ENCODE measurements at regions not wholly inside any gene's neighbourhood (a gene's known extent, or its start where the extent isn't known, plus 50 kb on each side); places are given as distances from the start of the nearest gene placed in this dataset.
"Not testable (repeated sequence)": the region's sequence is repeated elsewhere in the genome, so short reads cannot be mapped to it uniquely, and the experiment has no call there.

DNA sequence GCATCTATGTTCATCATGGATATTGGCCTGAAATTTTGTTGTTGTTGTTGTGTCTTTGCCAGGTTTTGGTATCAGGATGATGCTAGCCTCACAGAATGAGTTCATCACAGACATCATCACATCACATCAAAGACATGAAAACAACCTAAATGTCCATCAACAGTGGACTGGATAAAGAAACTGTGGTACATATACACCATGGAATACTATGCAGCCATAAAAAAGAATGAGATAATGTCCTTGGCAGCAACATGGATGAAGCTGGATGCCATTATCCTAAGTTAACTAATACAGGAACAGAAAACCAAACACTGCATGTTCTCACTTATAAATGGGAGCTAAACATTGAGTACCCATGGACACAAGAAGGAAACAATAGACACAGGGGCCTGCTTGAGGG, 85.7 kb upstream of the MAPRE2 start:
- H3K18ac ChIP-seq (ENCODE audit: low read depth, low read length); ATAC-seq (ENCODE audit: low read depth); in situ Hi-C loops (cut with MboI; ENCODE audit: low sequenced_read_pairs); H3K14ac ChIP-seq (replicated peaks; ENCODE audit: low read depth, low read length); H3K4me1 ChIP-seq (ENCODE audit: control insufficient read depth, insufficient read depth, low read length); H3K4me3 ChIP-seq (ENCODE audit: insufficient read depth, low read depth, low read length); H3K36me3 ChIP-seq (ENCODE audit: control insufficient read depth, insufficient read depth, low read length); intact Hi-C loops (cut with micrococcal nuclease); H3K9me1 ChIP-seq (ENCODE audit: insufficient read depth, low read length); H4K8ac ChIP-seq (ENCODE audit: low read depth in 2 of 2, low read length in 2 of 2); H3K9ac ChIP-seq (ENCODE audit: low read depth, low read length); H2BK5ac ChIP-seq (ENCODE audit: low read depth, low read length, poor library complexity, severe bottlenecking); H3K4ac ChIP-seq (ENCODE audit: low read depth, low read length); H2AFZ ChIP-seq (replicated peaks; ENCODE audit: low read length, poor library complexity); DNase-seq; H3K4me2 ChIP-seq (ENCODE audit: low read depth, low read length); BruUV-seq (replicated peaks); H4K20me1 ChIP-seq (ENCODE audit: insufficient read depth, low read length); H4K91ac ChIP-seq (ENCODE audit: insufficient read depth, low read depth, low read length); H3K79me1 ChIP-seq (ENCODE audit: low read depth in 1 of 2, low read length in 2 of 2); H3K27me3 ChIP-seq (ENCODE audit: control insufficient read depth, insufficient read depth, low read length); H3K56ac ChIP-seq (ENCODE audit: extremely low read depth, insufficient read depth, low read length); H4K5ac ChIP-seq (ENCODE audit: low read depth, low read length); H2BK120ac ChIP-seq (ENCODE audit: low read depth, low read length); dilution Hi-C loops (cut with HindIII; ENCODE audit: low sequenced_read_pairs, unreplicated experiment); H3K27ac ChIP-seq (ENCODE audit: insufficient read depth, low read length); POLR2A ChIA-PET (ENCODE audit: unreplicated experiment); H3K23ac ChIP-seq (ENCODE audit: low read depth, low read length); H2BK20ac ChIP-seq (ENCODE audit: low read depth, low read length); H2AK5ac ChIP-seq (ENCODE audit: low read depth, low read length); H2AK9ac ChIP-seq (replicated peaks; ENCODE audit: low read depth, low read length, poor library complexity); H3K9me3 ChIP-seq (ENCODE audit: control insufficient read depth, insufficient read depth, low read length): not testable (repeated sequence)
- CTCF ChIA-PET: interaction anchor here (0.6 kb wide), 1 partner anchor 203 kb away, joined by 4 read pairs; no protein-coding TSS in a partner anchor
- peak overlapping the region; percentile 33; the same call in 1 of the 3 replicates for H2BK15ac ChIP-seq (ENCODE audit: low read depth, low read length)
